IgD-negative memory B cell (primary cell): ENCODE measurements at regions not wholly inside any gene's neighbourhood (a gene's known extent, or its start where the extent isn't known, plus 50 kb on each side); places are given as distances from the start of the nearest gene placed in this dataset.
A peak's percentile ranks its signal among the peaks of the same experiment; 100 is the strongest.

Experiments used
- H3K27ac Mint-ChIP-seq, 3 donors: one replicate each; pipeline ENCODE4 v1.8.0; 2020 to 2022; ENCODE audit warnings: mild to moderate bottlenecking in 3 of 3, mixed read lengths in 3 of 3, moderate library complexity in 1 of 3
- H3K27me3 Mint-ChIP-seq: one replicate; pipeline ENCODE4 v1.8.0; 2021; ENCODE audit warnings: mixed read lengths
- H3K36me3 Mint-ChIP-seq: one replicate; pipeline ENCODE4 v1.8.0; 2020; ENCODE audit warnings: mild to moderate bottlenecking, mixed read lengths
- H3K4me1 Mint-ChIP-seq, 3 donors: one replicate each; pipeline ENCODE4 v1.8.0; 2020 to 2022; ENCODE audit warnings: mixed read lengths in 3 of 3, mild to moderate bottlenecking in 1 of 3
- H3K4me3 Mint-ChIP-seq, 4 donors: one replicate each; pipeline ENCODE4 v1.8.0; 2020 to 2022; ENCODE audit warnings: mild to moderate bottlenecking in 4 of 4, mixed read lengths in 4 of 4, moderate library complexity in 3 of 4
- H3K9me3 Mint-ChIP-seq, 3 donors: one replicate each; pipeline ENCODE4 v1.8.0; 2020 to 2021; ENCODE audit warnings: mixed read lengths in 3 of 3, mild to moderate bottlenecking in 1 of 3

DNA sequence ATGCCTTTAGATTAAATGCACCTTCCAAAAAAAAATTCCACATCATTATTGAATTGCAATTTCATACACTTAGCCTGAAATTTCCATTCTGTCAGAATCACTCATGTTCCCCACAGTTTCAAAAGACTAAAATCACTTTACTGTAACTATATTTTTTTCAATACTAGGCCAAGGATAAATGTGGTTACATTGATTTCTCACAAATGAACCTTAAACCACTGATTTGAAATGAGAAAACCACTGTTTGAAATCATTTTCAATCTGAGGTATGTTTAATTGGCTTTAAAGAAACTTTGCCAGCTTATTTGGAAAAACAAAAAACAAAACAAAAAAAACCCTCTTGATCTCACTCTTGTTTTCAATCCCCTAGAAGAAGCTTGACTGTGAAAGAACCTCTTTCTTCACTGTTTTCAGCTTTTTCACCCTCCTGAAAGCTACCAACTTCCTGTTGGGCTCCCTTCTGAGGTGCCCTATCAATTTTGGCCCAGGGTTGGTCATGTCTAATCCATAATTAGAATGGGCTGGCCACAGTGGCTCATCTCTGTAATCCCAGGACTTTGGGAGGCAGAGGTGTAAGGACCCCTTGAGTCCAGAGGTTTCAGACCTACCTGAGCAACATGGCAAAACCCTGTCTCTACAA, 242.5 kb downstream of the ADGRG6 start:
- no peak overlapping the region for H3K4me3 Mint-ChIP-seq
- peaks cover 0 to 3% (median 0%) of the 10 kb centered on the region in 3 donors for H3K9me3 Mint-ChIP-seq
- H3K36me3 Mint-ChIP-seq = no peaks in the 10 kb centered on the region
- H3K27me3 Mint-ChIP-seq = peaks cover 6% of the 10 kb centered on the region
- H3K4me1 Mint-ChIP-seq = no peaks in the 10 kb centered on the region
- no peak overlapping the region for H3K27ac Mint-ChIP-seq

DNA sequence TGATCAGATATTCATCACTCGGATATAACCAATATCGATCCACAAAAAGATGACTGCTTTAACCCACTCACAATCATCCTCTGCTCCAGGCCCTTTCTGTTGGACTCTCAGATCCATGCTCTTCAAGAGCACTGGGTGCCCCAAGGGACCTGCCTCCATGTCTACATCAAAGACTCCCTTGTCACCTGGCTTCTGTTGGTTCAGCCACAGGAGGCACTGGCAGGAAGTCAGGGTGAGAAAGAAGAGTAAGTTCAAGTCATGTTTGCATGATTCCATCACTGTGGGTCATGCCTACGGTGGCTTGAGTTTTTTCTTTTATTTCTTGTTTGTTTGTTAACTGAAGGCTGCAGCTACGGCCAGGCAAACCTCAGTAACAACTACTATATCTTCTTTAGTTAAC, 243.3 kb downstream of the ADGRG6 start:
- no peak overlapping the region for H3K27ac Mint-ChIP-seq

DNA sequence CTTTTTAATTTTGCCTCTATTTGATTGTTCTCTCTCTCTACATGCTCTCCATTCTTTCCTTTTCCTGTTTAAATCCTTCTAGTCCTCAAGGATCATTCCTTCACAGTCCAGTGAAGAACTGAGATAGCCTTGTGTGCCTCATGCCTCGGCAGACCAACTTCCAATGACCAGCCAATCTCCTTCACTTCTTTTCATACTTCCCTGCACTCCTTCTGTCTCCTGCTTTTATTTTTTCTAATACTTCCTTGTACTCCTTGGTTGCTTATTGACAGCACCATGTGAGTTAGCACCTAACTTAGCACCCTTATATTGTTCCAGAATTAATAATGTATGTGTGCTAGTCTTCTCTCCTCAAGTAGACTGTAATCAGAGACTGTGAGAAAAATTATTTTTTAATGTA, 246.8 kb downstream of the ADGRG6 start:
- no peaks in the 10 kb centered on the region for H3K4me1 Mint-ChIP-seq
- no peak overlapping the region for H3K4me3 Mint-ChIP-seq
- H3K27me3 Mint-ChIP-seq = peaks cover 6% of the 10 kb centered on the region
- no peak overlapping the region for H3K27ac Mint-ChIP-seq
- no peaks in the 10 kb centered on the region for H3K36me3 Mint-ChIP-seq
- H3K9me3 Mint-ChIP-seq = peaks cover 0 to 6% (median 0%) of the 10 kb centered on the region in 3 donors

More for the DNA sequence above, 243.3 kb downstream of the ADGRG6 start:
- H3K4me1 Mint-ChIP-seq = no peaks in the 10 kb centered on the region
- H3K36me3 Mint-ChIP-seq = no peaks in the 10 kb centered on the region
- peaks cover 0 to 3% (median 0%) of the 10 kb centered on the region in 3 donors for H3K9me3 Mint-ChIP-seq
- no peak overlapping the region for H3K4me3 Mint-ChIP-seq
- peaks cover 6% of the 10 kb centered on the region for H3K27me3 Mint-ChIP-seq

DNA sequence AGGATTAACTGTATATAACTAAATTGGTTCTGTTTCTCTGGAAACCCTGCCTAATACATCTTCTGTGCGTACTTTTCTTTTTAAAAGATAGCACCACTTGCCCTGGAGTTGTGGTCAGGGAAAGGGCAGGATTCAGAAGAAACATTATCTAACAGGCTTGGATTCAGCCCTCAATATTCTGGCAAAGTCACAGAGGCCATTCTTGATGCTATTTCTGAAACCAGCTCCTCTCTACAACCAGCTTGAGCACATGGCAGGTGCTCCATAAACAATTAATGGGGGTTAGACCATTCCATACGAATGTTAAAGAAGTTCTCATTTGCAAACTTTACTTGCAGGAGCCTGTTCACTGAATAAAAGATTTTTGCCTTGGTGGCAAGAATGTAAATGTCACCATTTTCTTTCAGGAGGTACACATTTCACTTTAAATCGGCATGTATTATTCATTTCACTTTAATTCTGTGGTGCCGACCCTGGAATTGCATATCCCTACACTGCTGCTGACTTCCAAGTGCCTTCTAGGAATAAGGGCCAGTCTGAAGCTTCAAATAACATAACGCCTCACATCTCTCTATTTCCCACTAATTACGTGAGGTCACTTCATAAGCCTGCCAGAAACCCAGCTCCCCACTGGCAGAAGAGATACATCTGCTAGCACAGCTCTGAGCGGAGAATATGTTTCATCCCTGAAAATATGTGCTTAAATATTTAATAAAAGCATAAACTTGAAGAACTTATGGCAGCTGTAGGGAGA, 248.7 kb downstream of the ADGRG6 start:
- Mint-ChIP-seq H3K9me3 (peaks cover 0 to 5% (median 0%) of the 10 kb centered on the region in 3 donors), H3K27me3 (peaks cover 3% of the 10 kb centered on the region), H3K27ac (no peak overlapping the region), H3K36me3 (no peaks in the 10 kb centered on the region), H3K4me3 (no peak overlapping the region), H3K4me1 (no peaks in the 10 kb centered on the region)

DNA sequence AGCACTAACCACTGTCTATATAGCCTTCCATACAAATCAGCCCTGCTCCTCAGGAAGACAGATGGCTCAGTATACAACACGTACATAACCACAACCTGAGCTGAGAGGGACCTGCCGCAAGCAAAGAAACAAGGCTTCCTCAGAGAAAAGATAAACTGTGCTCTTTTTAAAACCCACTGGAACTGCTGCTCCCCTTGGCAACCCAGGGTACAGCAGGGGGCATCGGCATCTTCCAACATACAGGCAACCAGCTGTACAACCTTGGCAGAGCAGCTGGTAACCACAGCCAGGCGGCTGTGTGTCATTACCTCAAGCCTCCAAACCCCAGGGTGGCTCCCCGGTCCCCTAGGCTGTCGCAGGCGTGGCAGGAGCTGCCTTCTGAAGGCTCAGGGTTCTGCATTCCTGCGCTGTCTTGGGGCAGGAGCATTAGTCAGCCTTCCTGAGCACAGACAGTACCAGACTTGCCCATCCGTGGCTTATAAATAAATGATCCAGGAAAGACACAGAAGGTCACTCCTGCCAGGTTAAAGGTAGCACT, 249.5 kb downstream of the ADGRG6 start:
- H3K4me3 Mint-ChIP-seq = no peak overlapping the region
- H3K36me3 Mint-ChIP-seq = no peaks in the 10 kb centered on the region

DNA sequence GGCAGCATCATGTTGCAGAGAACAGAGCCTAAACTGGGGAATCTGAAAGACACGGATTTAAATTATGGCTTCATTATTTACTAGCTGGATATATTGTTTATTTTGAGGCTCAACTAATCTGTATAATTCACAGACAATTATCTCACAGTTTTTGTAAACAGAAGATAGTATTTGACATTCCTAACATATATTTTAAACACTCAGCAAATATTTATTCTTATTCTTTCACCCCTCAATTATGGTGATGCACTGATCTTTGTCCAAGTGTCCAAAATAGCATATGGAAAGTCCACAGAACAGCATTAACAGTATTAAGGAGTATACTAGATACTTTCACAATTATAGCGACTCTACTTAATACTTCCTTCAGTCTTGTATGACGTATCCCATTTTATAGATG, 257.0 kb downstream of the ADGRG6 start:
- H3K27ac Mint-ChIP-seq = no peak overlapping the region
- no peaks in the 10 kb centered on the region for H3K36me3 Mint-ChIP-seq
- peaks cover 0 to 2% (median 0%) of the 10 kb centered on the region in 3 donors for H3K9me3 Mint-ChIP-seq
- H3K4me3 Mint-ChIP-seq = no peak overlapping the region
- H3K27me3 Mint-ChIP-seq = peaks cover 3% of the 10 kb centered on the region
- H3K4me1 Mint-ChIP-seq = peaks cover 0 to 2% (median 0%) of the 10 kb centered on the region in 3 donors

More for the DNA sequence above, 249.5 kb downstream of the ADGRG6 start:
- Mint-ChIP-seq H3K27me3 (peaks cover 3% of the 10 kb centered on the region), H3K9me3 (peaks cover 0 to 3% (median 0%) of the 10 kb centered on the region in 3 donors), H3K27ac (no peak overlapping the region), H3K4me1 (no peaks in the 10 kb centered on the region)

DNA sequence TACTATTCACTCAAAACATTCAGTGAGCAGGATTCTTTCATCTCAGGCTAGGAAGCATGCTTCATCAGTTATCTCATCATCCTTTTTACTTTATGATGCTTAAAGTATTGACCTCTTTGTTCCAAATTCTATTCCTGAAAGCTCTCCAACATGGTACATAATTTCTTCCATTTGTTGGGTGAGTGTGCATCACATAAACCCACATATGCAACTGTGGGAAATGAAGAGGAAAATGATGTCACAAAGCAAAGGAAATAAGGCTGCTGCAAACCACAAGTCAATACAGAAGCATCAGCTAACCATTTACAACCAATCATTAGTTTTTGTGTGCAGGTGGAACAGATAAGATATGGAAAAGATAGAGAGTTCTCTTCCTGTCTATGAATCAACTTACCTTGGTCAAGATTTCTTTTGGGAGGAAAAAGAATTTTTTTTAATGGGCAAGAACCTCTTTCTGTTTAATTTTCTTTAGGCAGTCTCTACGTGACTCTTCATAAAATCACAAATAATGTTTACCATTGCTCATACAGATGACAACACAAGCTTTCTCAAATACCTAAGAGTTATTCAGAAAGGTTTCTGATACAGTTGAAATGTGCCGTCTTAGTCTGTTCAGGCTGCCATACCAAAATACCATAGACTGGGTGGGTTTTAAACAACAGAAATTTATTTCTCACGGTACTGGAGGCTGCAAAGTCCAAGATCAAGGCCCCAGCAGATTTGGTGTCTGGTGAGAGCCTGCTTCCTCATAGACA, 259.9 kb downstream of the ADGRG6 start:
- Mint-ChIP-seq H3K9me3 (peaks cover 0 to 2% (median 0%) of the 10 kb centered on the region in 3 donors), H3K4me1 (peaks cover 0 to 2% (median 0%) of the 10 kb centered on the region in 3 donors), H3K27me3 (peaks cover 3% of the 10 kb centered on the region), H3K4me3 (no peak overlapping the region), H3K36me3 (no peaks in the 10 kb centered on the region), H3K27ac (no peak overlapping the region)

DNA sequence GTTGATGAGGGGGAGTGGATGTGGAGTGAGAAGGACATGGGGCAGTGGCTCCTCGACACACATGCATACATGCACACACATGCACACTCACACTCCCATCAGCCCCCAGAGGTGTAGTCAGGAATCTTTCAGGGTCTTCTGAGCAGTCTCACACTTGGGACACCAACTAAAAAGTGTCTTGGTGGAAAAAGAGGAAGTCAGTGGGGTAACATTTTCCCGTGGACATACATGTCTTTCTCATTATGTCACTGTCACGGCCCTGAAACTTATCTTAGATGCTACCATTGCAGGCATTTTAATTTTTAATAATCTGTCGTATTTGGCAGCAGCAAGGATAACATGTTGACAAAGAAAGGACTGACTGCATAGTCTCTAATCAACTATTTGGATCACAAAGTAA, 261.1 kb downstream of the ADGRG6 start:
- no peak overlapping the region for H3K27ac Mint-ChIP-seq
- H3K9me3 Mint-ChIP-seq = peaks cover 0 to 2% (median 0%) of the 10 kb centered on the region in 3 donors
- no peaks in the 10 kb centered on the region for H3K36me3 Mint-ChIP-seq
- no peak overlapping the region for H3K4me3 Mint-ChIP-seq
- peaks cover 3% of the 10 kb centered on the region for H3K27me3 Mint-ChIP-seq
- H3K4me1 Mint-ChIP-seq = peaks cover 0 to 2% (median 0%) of the 10 kb centered on the region in 3 donors

DNA sequence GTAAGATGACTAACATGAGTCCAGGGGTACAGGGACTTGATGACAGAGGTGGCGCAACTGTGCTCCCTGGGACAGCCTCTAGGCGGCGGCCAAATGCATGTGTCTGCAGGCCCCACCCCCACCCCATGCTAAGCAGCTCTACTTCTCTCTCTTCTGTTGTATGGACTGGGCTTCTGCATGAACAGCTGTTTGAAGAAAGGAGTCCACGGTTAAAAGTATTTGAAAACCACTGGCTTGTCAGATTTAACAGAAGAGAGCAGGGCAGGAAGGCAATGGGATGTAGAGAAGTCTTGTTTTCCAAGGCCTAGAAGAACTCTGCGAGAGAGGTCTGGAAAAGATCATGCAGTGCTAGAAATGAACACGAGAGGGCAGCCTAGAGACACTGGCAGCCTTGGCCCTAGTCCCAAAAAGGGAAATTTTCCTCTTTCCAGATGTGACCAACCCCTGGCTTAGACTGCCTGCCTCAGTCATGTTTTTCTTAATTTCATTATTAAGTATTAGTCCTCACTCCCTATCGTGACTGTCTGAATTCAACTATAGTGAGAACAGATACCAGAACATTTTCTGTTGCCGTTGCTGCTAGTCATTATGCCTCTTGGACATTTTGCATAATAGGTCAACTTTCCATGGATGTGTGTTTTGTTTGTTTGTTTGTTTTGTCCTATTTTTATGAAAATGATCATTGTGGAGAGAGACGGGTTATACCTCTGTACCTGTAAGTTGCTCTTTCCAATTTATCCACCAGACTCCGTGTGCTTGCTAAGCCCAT, 265.0 kb downstream of the ADGRG6 start:
- H3K27ac Mint-ChIP-seq = peak overlapping the region in 1 of 3 donors; percentile 58
- H3K27me3 Mint-ChIP-seq = peaks cover 3% of the 10 kb centered on the region
- peaks cover 0 to under 1% (median 0%) of the 10 kb centered on the region in 3 donors for H3K9me3 Mint-ChIP-seq
- peaks cover 0 to 2% (median 0%) of the 10 kb centered on the region in 3 donors for H3K4me1 Mint-ChIP-seq
- H3K4me3 Mint-ChIP-seq = no peak overlapping the region
- no peaks in the 10 kb centered on the region for H3K36me3 Mint-ChIP-seq

DNA sequence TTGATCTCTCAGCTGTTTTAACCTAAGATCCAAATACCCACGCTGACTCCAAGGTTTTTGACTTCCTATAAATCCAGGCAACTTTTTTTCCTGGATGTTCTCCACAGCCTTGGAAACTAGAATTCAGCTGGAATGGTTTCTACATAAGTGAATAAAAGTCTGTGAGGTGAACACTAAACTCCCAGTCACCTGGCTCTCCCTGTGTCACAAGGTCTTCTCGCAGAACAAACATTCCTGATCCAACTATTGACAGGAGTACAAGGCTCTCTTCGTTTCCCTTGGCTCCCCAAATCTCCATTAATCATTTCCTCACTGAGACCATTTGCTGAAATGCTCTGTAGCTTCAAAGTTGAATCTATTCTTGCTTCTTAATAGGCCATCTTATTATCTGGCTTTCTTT, 265.7 kb downstream of the ADGRG6 start:
- Mint-ChIP-seq H3K27ac (peak overlapping the region in 1 of 3 donors; percentile 58), H3K4me1 (peaks cover 0 to 2% (median 0%) of the 10 kb centered on the region in 3 donors), H3K27me3 (peaks cover 3% of the 10 kb centered on the region), H3K36me3 (no peaks in the 10 kb centered on the region), H3K9me3 (peaks cover 0 to 1% (median 0%) of the 10 kb centered on the region in 3 donors), H3K4me3 (no peak overlapping the region)

DNA sequence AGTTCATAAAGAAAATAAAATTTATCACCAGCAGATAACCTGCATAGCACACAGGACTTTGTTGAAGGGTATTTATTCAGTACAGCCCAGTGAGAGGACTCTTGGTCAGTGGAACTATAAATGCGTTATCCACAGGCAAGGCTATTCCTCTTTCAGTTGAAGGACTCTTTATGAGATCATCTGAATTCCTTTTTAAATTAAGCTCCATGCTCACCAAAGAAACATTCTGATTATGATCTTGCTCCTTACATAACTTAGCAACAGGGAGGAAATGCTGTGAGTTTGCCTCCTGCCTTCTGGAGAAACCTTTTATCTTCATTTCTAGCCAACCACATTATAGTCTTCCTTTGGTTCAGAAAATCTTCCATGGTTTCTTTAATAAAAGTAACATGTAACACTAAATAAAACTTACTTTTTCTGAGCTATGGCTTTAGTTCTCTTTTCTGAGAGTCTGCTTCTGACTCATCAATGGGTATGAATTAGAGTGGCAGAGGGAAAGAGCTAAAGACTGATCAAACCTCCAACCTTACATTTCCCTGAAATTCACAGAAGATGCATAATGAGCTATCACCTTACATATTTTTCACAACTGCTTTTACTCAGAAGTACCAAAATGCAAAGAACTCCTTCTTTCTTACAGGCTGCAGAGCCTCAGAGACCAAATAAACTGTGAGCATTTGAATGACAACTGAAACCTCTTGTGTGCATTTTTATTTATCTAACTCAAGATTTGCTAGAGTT, 267.2 kb downstream of the ADGRG6 start:
- Mint-ChIP-seq H3K9me3 (peaks cover 4 to 10% (median 8%) of the 10 kb centered on the region in 3 donors), H3K27me3 (peaks cover 5% of the 10 kb centered on the region), H3K36me3 (no peaks in the 10 kb centered on the region), H3K27ac (peak overlapping the region in 1 of 3 donors; percentile 28), H3K4me1 (peaks cover 0 to 2% (median 0%) of the 10 kb centered on the region in 3 donors), H3K4me3 (no peak overlapping the region)

DNA sequence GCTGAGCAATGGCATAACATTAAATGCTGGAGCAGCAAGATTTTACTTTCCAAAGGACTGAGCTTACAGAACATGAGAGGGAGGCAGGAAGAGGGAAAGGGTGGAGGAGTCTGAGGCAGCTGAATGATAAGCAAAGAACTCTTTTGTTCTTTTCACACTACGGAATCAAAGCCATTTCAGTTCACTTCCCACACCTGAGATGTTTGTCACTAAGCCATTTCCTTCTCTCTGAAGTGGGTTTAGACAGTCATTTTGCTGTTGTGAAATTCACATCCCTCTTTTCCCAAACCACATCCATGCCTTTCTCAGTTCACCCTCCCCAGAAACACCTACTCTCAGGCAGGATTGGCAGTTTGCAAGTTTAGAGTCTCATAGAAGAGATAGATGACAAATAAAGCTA, 267.9 kb downstream of the ADGRG6 start:
- Mint-ChIP-seq H3K9me3 (peaks cover 4 to 16% (median 8%) of the 10 kb centered on the region in 3 donors), H3K4me1 (peaks cover 0 to 2% (median 0%) of the 10 kb centered on the region in 3 donors), H3K4me3 (no peak overlapping the region), H3K36me3 (no peaks in the 10 kb centered on the region), H3K27me3 (peaks cover 6% of the 10 kb centered on the region), H3K27ac (peak overlapping the region in 1 of 3 donors; percentile 28)

DNA sequence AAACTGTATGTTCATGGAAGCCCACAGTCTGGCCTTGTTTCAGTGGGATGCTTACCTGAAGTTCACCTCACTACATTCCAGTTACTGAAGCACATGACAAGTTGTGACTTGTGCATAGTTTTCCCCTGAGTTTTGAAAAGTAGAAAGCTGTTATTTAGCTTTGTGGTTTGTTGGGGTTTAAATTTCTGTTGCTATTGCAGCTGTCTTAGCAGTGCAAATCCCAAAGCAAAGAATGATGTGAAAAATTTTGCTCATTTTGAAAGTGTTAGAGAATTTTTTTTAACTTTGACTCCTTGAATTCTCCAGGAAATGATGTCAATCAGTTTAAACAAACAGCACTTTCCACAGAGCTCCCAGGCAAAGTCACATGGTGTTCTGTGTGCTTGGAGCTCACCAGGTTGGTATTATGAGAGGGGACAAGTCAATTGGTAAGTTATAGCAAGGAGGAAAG, 268.4 kb downstream of the ADGRG6 start:
- no peak overlapping the region for H3K27ac Mint-ChIP-seq
- no peaks in the 10 kb centered on the region for H3K36me3 Mint-ChIP-seq
- H3K4me3 Mint-ChIP-seq = no peak overlapping the region
- peaks cover 6% of the 10 kb centered on the region for H3K27me3 Mint-ChIP-seq
- H3K9me3 Mint-ChIP-seq = peaks cover 4 to 17% (median 8%) of the 10 kb centered on the region in 3 donors
- H3K4me1 Mint-ChIP-seq = peaks cover 0 to 2% (median 0%) of the 10 kb centered on the region in 3 donors
